C1 segment of cervical spinal cord (tissue), 14 donors: ENCODE measurements at regions not wholly inside any gene's neighbourhood (a gene's known extent, or its start where the extent isn't known, plus 50 kb on each side); places are given as distances from the start of the nearest gene placed in this dataset.

Experiments
- DNase-seq, 14 donors: peaks; one replicate each; lab custom pipeline; 2025; lab: John Stamatoyannopoulos, UW

- DNase-seq, result no peak
Measured at GRCh38 chr3:59546522-59546921, 496.7 kb upstream of the CFAP20DC start.

- no peak for DNase-seq
Measured at GRCh38 chr3:59545374-59545773, 495.5 kb upstream of the CFAP20DC start.

GRCh38 chr3:59542276-59542675 lies 492.5 kb upstream of the CFAP20DC start:
- no peak for DNase-seq

GRCh38 chr3:59540696-59541095 lies 490.9 kb upstream of the CFAP20DC start:
- DNase-seq, result no peak

- DNase-seq, result no peak
Measured at GRCh38 chr3:59540241-59540640, 490.4 kb upstream of the CFAP20DC start.

GRCh38 chr3:59538753-59539432 lies 489.1 kb upstream of the CFAP20DC start:
- DNase-seq, result no peak

GRCh38 chr3:59535791-59536221 lies 486.0 kb upstream of the CFAP20DC start:
- DNase-seq, result no peak

- DNase-seq, result no peak
Measured at GRCh38 chr3:59531994-59532393, 482.2 kb upstream of the CFAP20DC start.

GRCh38 chr3:59531066-59531745 lies 481.4 kb upstream of the CFAP20DC start:
- no peak for DNase-seq

GRCh38 chr3:59528251-59528650 lies 478.4 kb upstream of the CFAP20DC start:
- no peak for DNase-seq

GRCh38 chr3:59527493-59527892 lies 477.7 kb upstream of the CFAP20DC start:
- DNase-seq, result no peak

- DNase-seq, result no peak
Measured at GRCh38 chr3:59526999-59527398, 477.2 kb upstream of the CFAP20DC start.

GRCh38 chr3:59522550-59522949 lies 472.7 kb upstream of the CFAP20DC start:
- no peak for DNase-seq

GRCh38 chr3:59519094-59519493 lies 469.3 kb upstream of the CFAP20DC start:
- DNase-seq, result no peak

GRCh38 chr3:59518283-59519055 lies 468.6 kb upstream of the CFAP20DC start:
- DNase-seq, result no peak

- DNase-seq, result no peak
Measured at GRCh38 chr3:59517388-59517787, 467.6 kb upstream of the CFAP20DC start.

- no peak for DNase-seq
Measured at GRCh38 chr3:59515966-59516365, 466.1 kb upstream of the CFAP20DC start.

- no peak for DNase-seq
Measured at GRCh38 chr3:59514865-59515482, 465.1 kb upstream of the CFAP20DC start.

GRCh38 chr3:59513570-59513969 lies 463.7 kb upstream of the CFAP20DC start:
- DNase-seq, result no peak

GRCh38 chr3:59512066-59512465 lies 462.2 kb upstream of the CFAP20DC start:
- DNase-seq, result no peak

- no peak for DNase-seq
Measured at GRCh38 chr3:59510576-59510975, 460.8 kb upstream of the CFAP20DC start.

- no peak for DNase-seq
Measured at GRCh38 chr3:59508273-59508672, 458.4 kb upstream of the CFAP20DC start.
